HEK293 (cell line): ENCODE measurements at regions not wholly inside any gene's neighbourhood (a gene's known extent, or its start where the extent isn't known, plus 50 kb on each side); places are given as distances from the start of the nearest gene placed in this dataset.
A peak's percentile ranks its signal among the peaks of the same experiment; 100 is the strongest.

Source experiments
- CTCF ChIA-PET: fragments of 350-600 bp; formaldehyde crosslinking; extraction: SDS; loops from one replicate; lab custom pipeline; 2021; ENCODE audit warnings: antibody characterized with exemption; lab: Yijun Ruan, JAX
- POLR2A ChIA-PET: fragments of 300-600 bp; formaldehyde crosslinking; extraction: SDS; loops from one replicate; lab custom pipeline; 2020; ENCODE audit warnings: antibody characterized with exemption, inconsistent platforms; lab: Yijun Ruan, JAX
- H3K27ac ChIP-seq: fragments of 200-500 bp; sonication (Bioruptor generic); 2 replicates; pipeline ENCODE4 v1.5.1; 2014; ENCODE audit warnings: low read depth, low read length, control low read depth, inconsistent platforms; ENCODE audit errors: extremely low read depth
- H3K36me3 ChIP-seq, 2 experiments: fragments of 200-500 bp in 1 of 2; sonication (Bioruptor generic) in 1 of 2; 1 replicate in 1 of 2; 2 replicates in 1 of 2; pipeline ENCODE4 v1.5.1; 2014 to 2017; ENCODE audit warnings: inconsistent platforms in 2 of 2, low read length in 2 of 2; ENCODE audit not compliant: control insufficient read depth in 2 of 2, insufficient read depth in 1 of 2
- H3K4me1 ChIP-seq: fragments of 200-500 bp; sonication (Bioruptor generic); 2 replicates; pipeline ENCODE4 v1.5.1; 2014; ENCODE audit warnings: mild to moderate bottlenecking, low read length, inconsistent platforms; ENCODE audit not compliant: control insufficient read depth, insufficient read depth
- H3K4me3 ChIP-seq: 2 replicates; pipeline ENCODE4 v1.5.1; 2011; ENCODE audit warnings: low read depth, mild to moderate bottlenecking, control low read depth, low read length, moderate library complexity
- H3K9me3 ChIP-seq: fragments of 200-500 bp; sonication (Bioruptor generic); 2 replicates; pipeline ENCODE4 v1.5.1; 2014; ENCODE audit warnings: low read depth, low read length, inconsistent platforms; ENCODE audit not compliant: control insufficient read depth, insufficient read depth
- AEBP2 ChIP-seq: fragments of 450-650 bp; formaldehyde crosslinking; IDR thresholded peaks from 2 replicates; pipeline ENCODE4 v1.5.1; 2016; ENCODE audit warnings: missing biosample characterization, missing genetic modification characterization, borderline replicate concordance
- BCL6B ChIP-seq: fragments of 450-650 bp; formaldehyde crosslinking; IDR thresholded peaks from 2 replicates; pipeline ENCODE4 v1.5.1; 2017; ENCODE audit warnings: missing biosample characterization, missing genetic modification characterization
- HOXD13 ChIP-seq: sonication (generic); formaldehyde crosslinking; IDR thresholded peaks from 2 replicates; pipeline ENCODE4 v1.8.0; 2022; ENCODE audit warnings: missing genetic modification reagents, borderline replicate concordance
- MYNN ChIP-seq: fragments of 450-650 bp; formaldehyde crosslinking; IDR thresholded peaks from 2 replicates; pipeline ENCODE4 v1.5.1; 2016; ENCODE audit warnings: missing biosample characterization, missing genetic modification characterization, borderline replicate concordance
- PRDM1 ChIP-seq: fragments of 450-650 bp; formaldehyde crosslinking; IDR thresholded peaks from 2 replicates; pipeline ENCODE4; 2016; ENCODE audit warnings: missing biosample characterization, missing genetic modification characterization
- SCRT2 ChIP-seq: fragments of 450-650 bp; formaldehyde crosslinking; IDR thresholded peaks from 2 replicates; pipeline ENCODE4 v1.5.1; 2016; ENCODE audit warnings: missing biosample characterization, missing genetic modification characterization
- TCF7L2 ChIP-seq: IDR thresholded peaks from 2 replicates; pipeline ENCODE4 v1.6.1; 2011; ENCODE audit warnings: low read depth, mild to moderate bottlenecking, inconsistent platforms, low read length, moderate library complexity, borderline replicate concordance
- YY2 ChIP-seq: fragments of 450-650 bp; formaldehyde crosslinking; IDR thresholded peaks from 2 replicates; pipeline ENCODE4 v1.5.1; 2016; ENCODE audit warnings: missing biosample characterization, missing genetic modification characterization
- ZBTB44 ChIP-seq: fragments of 450-650 bp; IDR thresholded peaks from 2 replicates; pipeline ENCODE4 v1.5.1; 2018; ENCODE audit warnings: missing biosample characterization, mild to moderate bottlenecking, missing genetic modification characterization
- ZNF112 ChIP-seq: fragments of 450-650 bp; formaldehyde crosslinking; IDR thresholded peaks from 2 replicates; pipeline ENCODE4 v1.5.0; 2017; ENCODE audit warnings: missing biosample characterization, missing genetic modification characterization
- ZNF146 ChIP-seq: fragments of 450-650 bp; formaldehyde crosslinking; IDR thresholded peaks from 2 replicates; pipeline ENCODE4 v1.5.1; 2016; ENCODE audit warnings: missing biosample characterization, missing genetic modification characterization
- ZNF335 ChIP-seq: fragments of 450-650 bp; formaldehyde crosslinking; conservative IDR thresholded peaks from 2 replicates; pipeline ENCODE4 v1.5.1; 2016; ENCODE audit warnings: missing biosample characterization, missing genetic modification characterization
- ZNF350 ChIP-seq: fragments of 450-650 bp; formaldehyde crosslinking; IDR thresholded peaks from 2 replicates; pipeline ENCODE4 v1.5.0; 2017; ENCODE audit warnings: missing biosample characterization, mild to moderate bottlenecking, missing genetic modification characterization
- ZNF37A ChIP-seq: fragments of 450-650 bp; IDR thresholded peaks from 2 replicates; pipeline ENCODE4 v1.5.1; 2018; ENCODE audit warnings: missing biosample characterization, missing genetic modification characterization
- ZNF48 ChIP-seq: fragments of 450-650 bp; formaldehyde crosslinking; IDR thresholded peaks from 2 replicates; pipeline ENCODE4 v1.5.1; 2016; ENCODE audit warnings: missing biosample characterization, missing genetic modification characterization
- ZNF514 ChIP-seq: fragments of 450-650 bp; formaldehyde crosslinking; IDR thresholded peaks from 2 replicates; pipeline ENCODE4 v1.5.1; 2016; ENCODE audit warnings: missing biosample characterization, missing genetic modification characterization
- ZNF529 ChIP-seq: fragments of 450-650 bp; formaldehyde crosslinking; IDR thresholded peaks from 2 replicates; pipeline ENCODE4 v1.5.1; 2017; ENCODE audit warnings: missing genetic modification characterization, missing biosample characterization; ENCODE audit not compliant: insufficient replicate concordance
- ZNF544 ChIP-seq: fragments of 450-650 bp; formaldehyde crosslinking; IDR thresholded peaks from 2 replicates; pipeline ENCODE4 v1.5.0; 2017; ENCODE audit warnings: missing biosample characterization, missing genetic modification characterization
- ZNF558 ChIP-seq: fragments of 450-650 bp; formaldehyde crosslinking; IDR thresholded peaks from 2 replicates; pipeline ENCODE4 v1.5.1; 2016; ENCODE audit warnings: missing biosample characterization, missing genetic modification characterization
- ZNF561 ChIP-seq: fragments of 450-650 bp; IDR thresholded peaks from 2 replicates; pipeline ENCODE4 v1.5.1; 2018; ENCODE audit warnings: missing biosample characterization, missing genetic modification characterization, borderline replicate concordance
- ZNF571 ChIP-seq: fragments of 450-650 bp; formaldehyde crosslinking; IDR thresholded peaks from 2 replicates; pipeline ENCODE4 v1.5.0; 2017; ENCODE audit warnings: missing biosample characterization, missing genetic modification characterization
- ZNF654 ChIP-seq: fragments of 450-650 bp; formaldehyde crosslinking; IDR thresholded peaks from 2 replicates; pipeline ENCODE4 v1.5.1; 2016; ENCODE audit warnings: low read depth, missing biosample characterization, missing genetic modification characterization
- ZNF658 ChIP-seq: fragments of 450-650 bp; formaldehyde crosslinking; IDR thresholded peaks from 2 replicates; pipeline ENCODE4; 2016; ENCODE audit warnings: missing biosample characterization, missing genetic modification characterization
- ZNF777 ChIP-seq: fragments of 450-650 bp; formaldehyde crosslinking; IDR thresholded peaks from 2 replicates; pipeline ENCODE4 v1.5.1; 2017; ENCODE audit warnings: missing biosample characterization, missing genetic modification characterization, borderline replicate concordance
- TF ChIP-seq, protein P1 (sequence below): sonication (generic); formaldehyde crosslinking; IDR thresholded peaks from 2 replicates; pipeline ENCODE4 v1.8.1; 2022; ENCODE audit warnings: mild to moderate bottlenecking, moderate library complexity, missing genetic modification reagents
- TF ChIP-seq, protein P2 (sequence below): fragments of 450-650 bp; formaldehyde crosslinking; IDR thresholded peaks from 2 replicates; pipeline ENCODE4 v1.5.1; 2016; ENCODE audit warnings: missing biosample characterization, missing genetic modification characterization

DNA sequence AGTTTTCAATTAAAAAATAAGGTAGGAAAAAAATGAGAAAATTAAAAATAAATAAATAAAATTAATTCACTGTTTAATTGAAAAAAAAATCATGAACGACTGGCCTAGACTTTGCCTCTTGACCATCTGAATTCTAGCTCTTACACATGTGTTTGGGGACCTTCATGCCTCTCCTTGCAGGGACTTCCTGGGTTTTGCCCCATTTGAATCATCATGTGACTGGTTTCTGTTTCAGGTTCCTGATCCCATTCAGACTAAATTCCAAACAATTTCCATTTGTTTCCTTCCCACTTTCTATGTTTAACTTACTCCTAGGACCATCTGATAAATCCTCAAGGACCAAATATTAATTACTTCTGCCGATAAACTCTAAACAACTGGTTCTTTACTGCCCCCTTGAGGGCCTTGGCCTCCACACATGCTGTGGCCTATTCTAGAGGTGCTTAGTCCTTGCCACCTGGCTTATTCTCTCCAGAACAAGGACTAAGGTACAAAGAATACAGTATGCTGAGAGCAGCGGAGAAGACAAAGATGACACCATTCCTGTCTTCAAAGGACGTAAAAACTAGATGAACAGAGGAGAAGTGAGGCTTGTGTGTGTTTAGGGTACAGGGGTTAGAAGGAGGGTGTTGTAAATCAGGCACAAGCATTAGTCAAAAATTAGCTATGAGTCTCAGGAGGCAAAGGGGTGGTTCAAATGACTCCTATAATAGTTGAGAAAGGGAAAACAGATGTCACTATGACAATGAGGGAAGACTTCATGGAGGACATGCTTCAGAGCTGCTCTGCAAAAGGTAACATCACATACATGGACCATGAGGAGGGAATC is 125.8 kb upstream of the AVPR1A start:
- POLR2A ChIA-PET: no interaction called here
- CTCF ChIA-PET: interaction anchor here (0.6 to 1.8 kb wide), 16 partner anchors 9 to 836 kb away, joined by 3 to 15 read pairs (median 4); partner anchors contain the start of gene AVPR1A

More for the DNA sequence above, 125.8 kb upstream of the AVPR1A start:
- H3K9me3 ChIP-seq: no peaks in the 10 kb centered on the region
- H3K4me3 ChIP-seq: no peak overlapping the region
- H3K27ac ChIP-seq: no peak overlapping the region
- TF ChIP-seq MYNN (tag by site-specific recombination) (no peak), ZNF350 (tag by site-specific recombination) (no peak), ZNF514 (tag by site-specific recombination) (no peak), ZNF561 (tag by site-specific recombination) (no peak), ZNF544 (tag by site-specific recombination) (no peak), ZNF571 (tag by site-specific recombination) (no peak), SCRT2 (tag by site-specific recombination) (no peak), PRDM1 (no peak), ZNF529 (tag by site-specific recombination) (no peak), ZNF37A (tag by site-specific recombination) (no peak), YY2 (tag by site-specific recombination) (no peak), ZNF654 (tag by site-specific recombination) (peak; percentile 65), ZNF48 (no peak), HOXD13 (no peak), ZNF658 (tag by site-specific recombination) (no peak), ZNF112 (tag by site-specific recombination) (no peak), ZNF146 (no peak), ZNF777 (tag by site-specific recombination) (no peak), BCL6B (tag by site-specific recombination) (no peak), TCF7L2 (no peak), ZBTB44 (no peak), ZNF558 (tag by site-specific recombination) (no peak), ZNF335 (tag by site-specific recombination) (peak; percentile 72), AEBP2 (no peak)
- TF ChIP-seq, protein P1, sequence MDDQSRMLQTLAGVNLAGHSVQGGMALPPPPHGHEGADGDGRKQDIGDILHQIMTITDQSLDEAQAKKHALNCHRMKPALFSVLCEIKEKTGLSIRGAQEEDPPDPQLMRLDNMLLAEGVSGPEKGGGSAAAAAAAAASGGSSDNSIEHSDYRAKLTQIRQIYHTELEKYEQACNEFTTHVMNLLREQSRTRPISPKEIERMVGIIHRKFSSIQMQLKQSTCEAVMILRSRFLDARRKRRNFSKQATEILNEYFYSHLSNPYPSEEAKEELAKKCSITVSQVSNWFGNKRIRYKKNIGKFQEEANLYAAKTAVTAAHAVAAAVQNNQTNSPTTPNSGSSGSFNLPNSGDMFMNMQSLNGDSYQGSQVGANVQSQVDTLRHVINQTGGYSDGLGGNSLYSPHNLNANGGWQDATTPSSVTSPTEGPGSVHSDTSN (CRISPR knock-in tag): no peak
- TF ChIP-seq, protein P2, sequence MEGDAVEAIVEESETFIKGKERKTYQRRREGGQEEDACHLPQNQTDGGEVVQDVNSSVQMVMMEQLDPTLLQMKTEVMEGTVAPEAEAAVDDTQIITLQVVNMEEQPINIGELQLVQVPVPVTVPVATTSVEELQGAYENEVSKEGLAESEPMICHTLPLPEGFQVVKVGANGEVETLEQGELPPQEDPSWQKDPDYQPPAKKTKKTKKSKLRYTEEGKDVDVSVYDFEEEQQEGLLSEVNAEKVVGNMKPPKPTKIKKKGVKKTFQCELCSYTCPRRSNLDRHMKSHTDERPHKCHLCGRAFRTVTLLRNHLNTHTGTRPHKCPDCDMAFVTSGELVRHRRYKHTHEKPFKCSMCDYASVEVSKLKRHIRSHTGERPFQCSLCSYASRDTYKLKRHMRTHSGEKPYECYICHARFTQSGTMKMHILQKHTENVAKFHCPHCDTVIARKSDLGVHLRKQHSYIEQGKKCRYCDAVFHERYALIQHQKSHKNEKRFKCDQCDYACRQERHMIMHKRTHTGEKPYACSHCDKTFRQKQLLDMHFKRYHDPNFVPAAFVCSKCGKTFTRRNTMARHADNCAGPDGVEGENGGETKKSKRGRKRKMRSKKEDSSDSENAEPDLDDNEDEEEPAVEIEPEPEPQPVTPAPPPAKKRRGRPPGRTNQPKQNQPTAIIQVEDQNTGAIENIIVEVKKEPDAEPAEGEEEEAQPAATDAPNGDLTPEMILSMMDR (tag by site-specific recombination): 0 out of 2 replicates have a peak, but pooled peaks have one; percentile 17
- H3K36me3 ChIP-seq: no peaks in the 10 kb centered on the region
- no peaks in the 10 kb centered on the region for H3K4me1 ChIP-seq
